ENCODE measurements at regions not wholly inside any gene's neighbourhood (a gene's known extent, or its start where the extent isn't known, plus 50 kb on each side); places are given as distances from the start of the nearest gene placed in this dataset.

DNA sequence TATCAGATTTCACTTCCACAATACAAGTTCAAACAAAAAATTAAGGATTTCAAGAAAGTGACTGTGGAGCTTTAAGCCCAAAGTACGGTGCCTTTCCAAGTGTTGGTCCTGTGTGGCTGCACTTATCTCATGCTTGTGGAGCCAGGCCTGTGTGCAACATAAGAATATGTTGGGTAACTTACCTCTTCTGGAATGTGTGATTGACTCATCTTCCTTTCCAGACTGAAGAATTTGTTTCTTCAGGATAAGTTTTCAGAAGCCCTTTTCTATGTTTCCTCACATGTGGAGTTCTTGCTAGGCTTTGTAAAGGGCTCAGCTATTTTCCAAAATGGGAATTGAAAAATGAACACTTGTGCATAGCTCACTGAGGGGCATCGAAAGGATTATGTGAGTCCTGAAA is 485.1 kb upstream of the PAPPA start:
- no peak for TF ChIP-seq GATA2 (IDR thresholded peaks at IDR 0.05; ENCODE audit: low read depth, low read length)
- no peak for TF ChIP-seq GATA3 (IDR thresholded peaks at IDR 0.05; ENCODE audit: low read depth, low read length)

Measured in SH-SY5Y (cell line).